Tibial nerve (tissue), 3 donors: ENCODE measurements at regions not wholly inside any gene's neighbourhood (a gene's known extent, or its start where the extent isn't known, plus 50 kb on each side); places are given as distances from the start of the nearest gene placed in this dataset.

Experiments used
- CTCF ChIP-seq, 5 experiments: fragments of 200-600 bp in 3 of 5; fragments of 450-650 bp in 2 of 5; sonication (generic) in 3 of 5; IDR thresholded peaks; one replicate each; pipeline ENCODE4 v1.5.1; 2016 to 2019; ENCODE audit warnings: antibody characterized with exemption in 5 of 5, mild to moderate bottlenecking in 3 of 5, moderate library complexity in 2 of 5
- POLR2A ChIP-seq, 2 donors: fragments of 450-650 bp; IDR thresholded peaks; one replicate each; pipeline ENCODE4 v1.6.1; 2017; ENCODE audit warnings: antibody characterized with exemption in 2 of 2, mild to moderate bottlenecking in 2 of 2, moderate library complexity in 2 of 2

- TF ChIP-seq CTCF (IDR thresholded peaks at IDR 0.05) (peak in 2 of 5 experiments; percentile 21 to 43), POLR2A (IDR thresholded peaks at IDR 0.05) (no peak)
These were observed 109.2 kb upstream of the EGLN3 start for GRCh38 chr14:34059925-34060650.
